ENCODE measurements at regions not wholly inside any gene's neighbourhood (a gene's known extent, or its start where the extent isn't known, plus 50 kb on each side); places are given as distances from the start of the nearest gene placed in this dataset.
"Not testable (repeated sequence)": the region's sequence is repeated elsewhere in the genome, so short reads cannot be mapped to it uniquely, and the experiment has no call there.

DNA sequence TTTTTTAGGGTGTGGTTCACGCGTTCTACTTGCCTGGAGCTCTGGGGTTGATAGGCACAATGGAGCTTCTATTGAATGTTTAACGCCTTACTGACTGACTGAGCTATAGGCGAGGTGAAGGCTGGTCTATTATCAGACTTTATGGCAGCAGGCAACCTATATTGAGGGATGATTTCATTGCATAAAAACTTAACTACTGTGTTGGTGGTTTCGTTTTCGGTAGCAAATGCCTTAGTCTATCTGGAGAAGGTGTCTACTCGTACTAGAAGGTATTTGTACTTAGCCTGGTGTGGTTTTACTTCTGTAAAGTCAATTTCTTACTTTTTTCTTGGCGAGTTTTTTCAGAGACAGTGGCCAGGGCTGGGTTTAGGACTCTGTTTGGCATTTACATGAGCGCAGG, 162.0 kb upstream of the FRG2C start:
- DNase-seq (ENCODE audit: low read depth, low spot score); H3K27ac ChIP-seq (ENCODE audit: control insufficient read depth, insufficient read depth, low read length); H3K9me3 ChIP-seq (ENCODE audit: control insufficient read depth, low read depth, low read length); H3K79me2 ChIP-seq (ENCODE audit: control insufficient read depth, insufficient read depth, low read length); H3K4me1 ChIP-seq (ENCODE audit: control insufficient read depth, extremely low read depth, insufficient read depth, low read length); H3K4me2 ChIP-seq (ENCODE audit: control insufficient read depth, extremely low read depth, insufficient read depth, low read depth, low read length); FAIRE-seq; H3K36me3 ChIP-seq (ENCODE audit: control insufficient read depth in 2 of 2, extremely low read depth in 1 of 2, insufficient read depth in 2 of 2, low read length in 2 of 2); H4K20me1 ChIP-seq (ENCODE audit: control insufficient read depth, extremely low read depth, insufficient read depth, low read length); H2AFZ ChIP-seq (ENCODE audit: control insufficient read depth, low read length); H3K9ac ChIP-seq (ENCODE audit: control insufficient read depth, extremely low read depth, insufficient read depth, low read length); H3K4me3 ChIP-seq (ENCODE audit: control insufficient read depth in 2 of 3, extremely low read depth in 1 of 3, insufficient read depth in 2 of 3, low read depth in 1 of 3, low read length in 3 of 3); dilution Hi-C loops (cut with MboI; ENCODE audit: extremely low pct_ligation_motif_present, low sequenced_read_pairs); H3K9me1 ChIP-seq (ENCODE audit: control insufficient read depth, extremely low read depth, insufficient read depth, low read length); H3K27me3 ChIP-seq (ENCODE audit: control insufficient read depth, extremely low read depth, insufficient read depth, low read length): not testable (repeated sequence)

DNA sequence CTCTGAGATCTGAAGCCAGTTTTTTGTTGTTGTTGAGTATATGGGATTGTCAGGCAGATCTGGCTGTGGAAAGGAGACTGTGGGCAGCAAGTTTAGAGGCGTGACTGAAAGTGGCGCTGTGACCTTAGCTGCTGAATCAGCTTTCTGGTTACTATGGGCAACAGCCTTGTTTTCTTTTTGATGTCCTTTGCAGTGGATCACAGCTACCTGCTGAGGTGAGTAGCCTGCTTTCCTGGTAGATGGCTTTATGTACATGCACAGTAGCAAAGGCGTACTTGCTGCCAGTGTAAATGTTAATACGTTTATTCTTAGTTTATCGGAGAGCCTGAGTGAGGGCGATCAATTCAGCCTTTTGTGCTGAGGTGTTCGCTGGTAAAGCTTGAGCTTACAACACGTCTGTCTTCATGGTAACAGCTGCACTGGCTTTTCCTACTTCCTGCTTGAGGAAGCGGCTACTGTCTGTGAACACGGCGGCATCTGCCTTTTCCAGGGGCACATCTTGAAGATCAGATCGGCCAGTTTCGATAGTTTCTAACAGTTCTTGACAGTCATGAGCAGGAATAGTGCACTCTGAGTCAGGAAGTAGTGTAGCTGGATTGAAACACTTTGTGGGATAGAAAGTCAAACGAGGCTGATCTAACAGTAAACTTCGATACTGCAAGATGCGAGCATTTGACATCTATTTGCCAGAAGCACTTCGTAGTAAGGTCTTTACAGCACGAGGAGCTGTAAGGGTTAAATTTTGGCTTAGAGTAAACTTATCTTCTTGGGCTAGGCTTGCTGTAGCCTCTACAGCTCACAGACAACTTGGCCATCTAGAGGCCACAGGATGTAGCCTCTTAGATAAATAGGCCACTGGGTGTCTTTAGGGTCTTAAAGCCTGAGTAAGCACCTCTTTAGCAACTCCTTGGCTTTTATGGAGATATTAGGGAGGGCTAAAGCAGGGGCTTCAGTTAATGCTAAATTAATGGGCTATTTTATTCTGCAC, 161.1 kb upstream of the FRG2C start:
- H3K9me1 ChIP-seq (ENCODE audit: control insufficient read depth, extremely low read depth, insufficient read depth, low read length); H4K20me1 ChIP-seq (ENCODE audit: control insufficient read depth, extremely low read depth, insufficient read depth, low read length); H3K36me3 ChIP-seq (ENCODE audit: control insufficient read depth in 2 of 2, extremely low read depth in 1 of 2, insufficient read depth in 2 of 2, low read length in 2 of 2); DNase-seq (ENCODE audit: low read depth, low spot score); H2AFZ ChIP-seq (ENCODE audit: control insufficient read depth, low read length); H3K27me3 ChIP-seq (ENCODE audit: control insufficient read depth, extremely low read depth, insufficient read depth, low read length); H3K9me3 ChIP-seq (ENCODE audit: control insufficient read depth, low read depth, low read length); H3K4me1 ChIP-seq (ENCODE audit: control insufficient read depth, extremely low read depth, insufficient read depth, low read length); H3K4me3 ChIP-seq (ENCODE audit: control insufficient read depth in 2 of 3, extremely low read depth in 1 of 3, insufficient read depth in 2 of 3, low read depth in 1 of 3, low read length in 3 of 3); FAIRE-seq; H3K4me2 ChIP-seq (ENCODE audit: control insufficient read depth, extremely low read depth, insufficient read depth, low read depth, low read length); dilution Hi-C loops (cut with MboI; ENCODE audit: extremely low pct_ligation_motif_present, low sequenced_read_pairs); H3K9ac ChIP-seq (ENCODE audit: control insufficient read depth, extremely low read depth, insufficient read depth, low read length); H3K79me2 ChIP-seq (ENCODE audit: control insufficient read depth, insufficient read depth, low read length); H3K27ac ChIP-seq (ENCODE audit: control insufficient read depth, insufficient read depth, low read length): not testable (repeated sequence)

DNA sequence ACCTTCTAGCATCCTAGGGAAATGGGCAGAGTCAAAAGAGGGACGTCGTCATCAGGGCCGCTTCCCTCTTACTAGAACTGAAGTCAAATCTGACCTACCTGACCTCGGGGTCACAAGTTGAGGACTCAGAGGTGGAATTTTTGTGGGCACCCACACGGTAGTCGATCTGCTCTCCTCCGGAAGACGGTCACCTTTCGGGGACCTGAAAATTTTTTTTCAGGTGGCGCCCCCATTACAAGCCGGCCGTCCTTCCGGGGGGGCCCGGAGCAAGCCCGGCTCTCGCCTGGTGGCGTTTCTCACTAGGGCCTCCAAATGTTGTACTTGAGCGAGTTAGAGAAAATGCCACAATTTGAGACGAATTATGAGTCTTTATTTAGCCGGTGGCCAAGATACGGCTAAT, 157.5 kb upstream of the FRG2C start:
- Histone ChIP-seq H3K27me3 (ENCODE audit: control insufficient read depth, extremely low read depth, insufficient read depth, low read length) (no peaks in the 10 kb centered on the region), H4K20me1 (ENCODE audit: control insufficient read depth, extremely low read depth, insufficient read depth, low read length) (no peaks in the 10 kb centered on the region), H3K4me2 (ENCODE audit: control insufficient read depth, extremely low read depth, insufficient read depth, low read depth, low read length) (no peak overlapping the region), H2AFZ (ENCODE audit: control insufficient read depth, low read length) (no peak overlapping the region), H3K9me1 (ENCODE audit: control insufficient read depth, extremely low read depth, insufficient read depth, low read length) (no peaks in the 10 kb centered on the region), H3K9me3 (ENCODE audit: control insufficient read depth, low read depth, low read length) (no peaks in the 10 kb centered on the region), H3K4me3 (ENCODE audit: control insufficient read depth in 2 of 3, extremely low read depth in 1 of 3, insufficient read depth in 2 of 3, low read depth in 1 of 3, low read length in 3 of 3) (no peak overlapping the region), H3K4me1 (ENCODE audit: control insufficient read depth, extremely low read depth, insufficient read depth, low read length) (no peaks in the 10 kb centered on the region), H3K27ac (ENCODE audit: control insufficient read depth, insufficient read depth, low read length) (no peak overlapping the region), H3K9ac (ENCODE audit: control insufficient read depth, extremely low read depth, insufficient read depth, low read length) (no peak overlapping the region), H3K79me2 (ENCODE audit: control insufficient read depth, insufficient read depth, low read length) (no peaks in the 10 kb centered on the region), H3K36me3 (ENCODE audit: control insufficient read depth in 2 of 2, extremely low read depth in 1 of 2, insufficient read depth in 2 of 2, low read length in 2 of 2) (no peaks in the 10 kb centered on the region)
- DNase-seq (ENCODE audit: low read depth, low spot score) (no peak), FAIRE-seq (no peak)
- dilution Hi-C loops (cut with MboI; ENCODE audit: extremely low pct_ligation_motif_present, low sequenced_read_pairs), result no loop called here
- TF ChIP-seq, protein P1, sequence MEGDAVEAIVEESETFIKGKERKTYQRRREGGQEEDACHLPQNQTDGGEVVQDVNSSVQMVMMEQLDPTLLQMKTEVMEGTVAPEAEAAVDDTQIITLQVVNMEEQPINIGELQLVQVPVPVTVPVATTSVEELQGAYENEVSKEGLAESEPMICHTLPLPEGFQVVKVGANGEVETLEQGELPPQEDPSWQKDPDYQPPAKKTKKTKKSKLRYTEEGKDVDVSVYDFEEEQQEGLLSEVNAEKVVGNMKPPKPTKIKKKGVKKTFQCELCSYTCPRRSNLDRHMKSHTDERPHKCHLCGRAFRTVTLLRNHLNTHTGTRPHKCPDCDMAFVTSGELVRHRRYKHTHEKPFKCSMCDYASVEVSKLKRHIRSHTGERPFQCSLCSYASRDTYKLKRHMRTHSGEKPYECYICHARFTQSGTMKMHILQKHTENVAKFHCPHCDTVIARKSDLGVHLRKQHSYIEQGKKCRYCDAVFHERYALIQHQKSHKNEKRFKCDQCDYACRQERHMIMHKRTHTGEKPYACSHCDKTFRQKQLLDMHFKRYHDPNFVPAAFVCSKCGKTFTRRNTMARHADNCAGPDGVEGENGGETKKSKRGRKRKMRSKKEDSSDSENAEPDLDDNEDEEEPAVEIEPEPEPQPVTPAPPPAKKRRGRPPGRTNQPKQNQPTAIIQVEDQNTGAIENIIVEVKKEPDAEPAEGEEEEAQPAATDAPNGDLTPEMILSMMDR (optimal IDR thresholded peaks at IDR 0.05 in 1 of 3, IDR thresholded peaks at IDR 0.05 in 1 of 3, conservative IDR thresholded peaks at IDR 0.05 in 1 of 3; ENCODE audit: extremely low read depth in 1 of 3, insufficient read depth in 2 of 3, low read length in 3 of 3), result no peak
- TF ChIP-seq EZH2 (IDR thresholded peaks at IDR 0.05; ENCODE audit: low read length), result no peak

DNA sequence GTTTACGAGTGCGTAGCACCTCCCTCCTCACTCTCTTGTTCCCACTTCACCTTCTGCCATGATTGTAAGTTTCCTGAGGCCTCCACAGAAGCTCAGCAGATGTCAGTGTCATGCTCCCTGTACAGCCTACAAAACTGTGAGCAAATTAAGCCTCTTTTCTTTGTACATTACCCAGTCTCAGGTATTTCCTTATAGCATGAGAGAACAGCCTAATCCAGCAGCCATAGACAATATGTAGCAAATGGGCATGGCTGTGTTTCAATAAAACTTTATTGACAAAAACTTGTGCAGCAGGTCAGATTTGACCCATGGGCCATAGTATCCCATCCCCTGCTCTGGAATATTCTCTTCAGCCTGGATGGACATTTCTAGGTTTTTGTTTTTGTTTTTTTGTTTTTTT, 156.2 kb upstream of the FRG2C start:
- H3K9me3 ChIP-seq (ENCODE audit: control insufficient read depth, low read depth, low read length); H4K20me1 ChIP-seq (ENCODE audit: control insufficient read depth, extremely low read depth, insufficient read depth, low read length); FAIRE-seq; H3K9me1 ChIP-seq (ENCODE audit: control insufficient read depth, extremely low read depth, insufficient read depth, low read length); H3K27ac ChIP-seq (ENCODE audit: control insufficient read depth, insufficient read depth, low read length); H3K9ac ChIP-seq (ENCODE audit: control insufficient read depth, extremely low read depth, insufficient read depth, low read length); DNase-seq (ENCODE audit: low read depth, low spot score); H3K79me2 ChIP-seq (ENCODE audit: control insufficient read depth, insufficient read depth, low read length); H3K4me3 ChIP-seq (ENCODE audit: control insufficient read depth in 2 of 3, extremely low read depth in 1 of 3, insufficient read depth in 2 of 3, low read depth in 1 of 3, low read length in 3 of 3); H2AFZ ChIP-seq (ENCODE audit: control insufficient read depth, low read length); H3K27me3 ChIP-seq (ENCODE audit: control insufficient read depth, extremely low read depth, insufficient read depth, low read length); H3K36me3 ChIP-seq (ENCODE audit: control insufficient read depth in 2 of 2, extremely low read depth in 1 of 2, insufficient read depth in 2 of 2, low read length in 2 of 2); dilution Hi-C loops (cut with MboI; ENCODE audit: extremely low pct_ligation_motif_present, low sequenced_read_pairs); H3K4me1 ChIP-seq (ENCODE audit: control insufficient read depth, extremely low read depth, insufficient read depth, low read length); H3K4me2 ChIP-seq (ENCODE audit: control insufficient read depth, extremely low read depth, insufficient read depth, low read depth, low read length): not testable (repeated sequence)

Data from keratinocyte (primary cell).